ENCODE measurements at regions not wholly inside any gene's neighbourhood (a gene's known extent, or its start where the extent isn't known, plus 50 kb on each side); places are given as distances from the start of the nearest gene placed in this dataset.

DNA sequence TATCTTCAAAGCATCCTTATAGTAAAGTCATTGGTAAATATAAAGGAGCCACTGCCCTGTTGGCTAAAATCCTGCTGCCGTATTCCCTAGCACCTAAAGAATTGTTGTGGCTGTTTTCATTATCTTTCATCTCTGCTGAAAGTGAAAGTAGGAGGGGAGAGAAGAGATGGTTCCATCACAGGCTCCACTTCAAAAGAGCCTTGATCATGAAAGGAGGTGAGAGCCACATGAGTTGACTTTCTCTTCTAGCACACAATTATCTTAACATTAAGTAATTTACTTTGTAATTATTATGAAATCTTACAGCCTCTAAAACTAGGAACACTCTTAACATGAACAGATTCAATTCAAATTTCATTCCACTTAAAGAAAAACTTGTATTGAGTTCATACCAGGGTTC is 1050.9 kb upstream of the LRRTM1 start:
- Histone ChIP-seq H3K9me2 (replicated peaks; ENCODE audit: control insufficient read depth, low read length) (no peaks in the 10 kb centered on the region), H3K9me3 (ENCODE audit: control insufficient read depth, insufficient read depth, low read length) (no peaks in the 10 kb centered on the region), H3F3A (ENCODE audit: control insufficient read depth, insufficient read depth) (no peaks in the 10 kb centered on the region), H3K4me1 (ENCODE audit: control insufficient read depth, low read length) (no peaks in the 10 kb centered on the region), H3K79me2 (ENCODE audit: control insufficient read depth, low read length) (no peaks in the 10 kb centered on the region), H3K27me3 (ENCODE audit: control insufficient read depth, low read length) (no peaks in the 10 kb centered on the region), H3K4me3 (ENCODE audit: low read length) (no peak overlapping the region), H3K27ac (ENCODE audit: low read depth, low read length) (no peak overlapping the region), H3K36me3 (ENCODE audit: control insufficient read depth, low read length) (no peaks in the 10 kb centered on the region), H3K4me2 (ENCODE audit: low read length) (no peak overlapping the region), H4K20me1 (ENCODE audit: control insufficient read depth, insufficient read depth, low read depth, low read length) (no peaks in the 10 kb centered on the region)
- TF ChIP-seq CTCF (IDR thresholded peaks at IDR 0.05; ENCODE audit: low read depth, low read length, poor library complexity, severe bottlenecking) (no peak), EZH2phosphoT487 (IDR thresholded peaks at IDR 0.05; ENCODE audit: borderline replicate concordance, low read length) (no peak)

- Histone ChIP-seq H3F3A (ENCODE audit: control insufficient read depth, insufficient read depth) (no peaks in the 10 kb centered on the region), H3K9me2 (replicated peaks; ENCODE audit: control insufficient read depth, low read length) (no peaks in the 10 kb centered on the region), H3K4me2 (ENCODE audit: low read length) (no peak overlapping the region), H3K27me3 (ENCODE audit: control insufficient read depth, low read length) (no peaks in the 10 kb centered on the region), H4K20me1 (ENCODE audit: control insufficient read depth, insufficient read depth, low read depth, low read length) (no peaks in the 10 kb centered on the region), H3K27ac (ENCODE audit: low read depth, low read length) (no peak overlapping the region), H3K36me3 (ENCODE audit: control insufficient read depth, low read length) (no peaks in the 10 kb centered on the region), H3K9me3 (ENCODE audit: control insufficient read depth, insufficient read depth, low read length) (no peaks in the 10 kb centered on the region), H3K79me2 (ENCODE audit: control insufficient read depth, low read length) (no peaks in the 10 kb centered on the region), H3K4me3 (ENCODE audit: low read length) (no peak overlapping the region), H3K4me1 (ENCODE audit: control insufficient read depth, low read length) (no peaks in the 10 kb centered on the region)
- no peak for TF ChIP-seq EZH2phosphoT487 (IDR thresholded peaks at IDR 0.05; ENCODE audit: borderline replicate concordance, low read length)
- TF ChIP-seq CTCF (IDR thresholded peaks at IDR 0.05; ENCODE audit: low read depth, low read length, poor library complexity, severe bottlenecking) = no peak
These were observed 1029.5 kb upstream of the LRRTM1 start for GRCh38 chr2:81334046-81334445.

DNA sequence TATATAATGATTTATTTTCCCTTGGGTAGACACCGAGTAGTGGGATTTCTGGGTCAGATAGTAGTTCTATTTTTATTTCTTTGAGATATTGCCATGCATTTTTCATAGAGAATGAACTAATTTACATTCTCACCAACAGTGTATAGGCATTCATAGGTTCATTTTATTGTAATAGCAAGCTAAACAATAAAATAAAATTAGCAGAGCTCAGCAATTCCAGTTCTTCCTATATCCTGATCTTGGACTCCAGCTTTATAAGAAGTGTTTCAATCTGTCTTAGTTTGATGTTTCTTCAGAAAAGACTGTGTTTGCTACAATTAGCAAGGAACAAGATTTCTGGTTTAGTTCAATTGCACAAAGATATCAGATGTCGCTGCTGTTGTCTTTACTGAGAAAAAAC is 1024.4 kb upstream of the LRRTM1 start:
- Histone ChIP-seq H3K4me1 (ENCODE audit: control insufficient read depth, low read length) (no peaks in the 10 kb centered on the region), H3K27me3 (ENCODE audit: control insufficient read depth, low read length) (no peaks in the 10 kb centered on the region), H3F3A (ENCODE audit: control insufficient read depth, insufficient read depth) (no peaks in the 10 kb centered on the region), H3K4me3 (ENCODE audit: low read length) (no peak overlapping the region), H3K9me2 (replicated peaks; ENCODE audit: control insufficient read depth, low read length) (no peaks in the 10 kb centered on the region), H3K4me2 (ENCODE audit: low read length) (no peak overlapping the region), H3K36me3 (ENCODE audit: control insufficient read depth, low read length) (no peaks in the 10 kb centered on the region), H3K27ac (ENCODE audit: low read depth, low read length) (no peak overlapping the region), H4K20me1 (ENCODE audit: control insufficient read depth, insufficient read depth, low read depth, low read length) (no peaks in the 10 kb centered on the region), H3K79me2 (ENCODE audit: control insufficient read depth, low read length) (no peaks in the 10 kb centered on the region), H3K9me3 (ENCODE audit: control insufficient read depth, insufficient read depth, low read length) (no peaks in the 10 kb centered on the region)
- TF ChIP-seq CTCF (IDR thresholded peaks at IDR 0.05; ENCODE audit: low read depth, low read length, poor library complexity, severe bottlenecking) (no peak), EZH2phosphoT487 (IDR thresholded peaks at IDR 0.05; ENCODE audit: borderline replicate concordance, low read length) (no peak)

DNA sequence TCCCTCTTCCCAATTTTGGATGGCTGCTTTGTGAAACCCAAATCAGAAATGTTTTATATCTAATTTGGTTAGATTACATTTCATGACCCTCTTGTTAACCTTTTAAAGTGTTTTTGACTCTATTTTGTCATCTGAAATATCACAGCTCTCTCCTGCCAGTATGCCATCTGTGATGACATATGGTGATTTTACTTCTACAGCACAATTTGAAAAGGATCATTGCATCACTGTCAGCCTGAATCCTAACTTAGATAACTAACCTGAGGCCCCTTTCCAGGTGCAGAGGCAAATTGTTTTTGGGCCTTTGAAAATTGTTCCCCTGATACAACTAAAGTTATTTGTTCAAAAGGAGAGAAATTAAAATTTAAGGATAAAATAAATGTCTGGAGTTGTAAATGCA is 1023.4 kb upstream of the LRRTM1 start:
- H3K4me1 ChIP-seq (ENCODE audit: control insufficient read depth, low read length) = no peaks in the 10 kb centered on the region
- no peak overlapping the region for H3K4me2 ChIP-seq (ENCODE audit: low read length)
- H3K79me2 ChIP-seq (ENCODE audit: control insufficient read depth, low read length) = no peaks in the 10 kb centered on the region
- H3K9me2 ChIP-seq (replicated peaks; ENCODE audit: control insufficient read depth, low read length) = no peaks in the 10 kb centered on the region
- no peak overlapping the region for H3K4me3 ChIP-seq (ENCODE audit: low read length)
- H3K27me3 ChIP-seq (ENCODE audit: control insufficient read depth, low read length) = no peaks in the 10 kb centered on the region
- no peaks in the 10 kb centered on the region for H3F3A ChIP-seq (ENCODE audit: control insufficient read depth, insufficient read depth)
- no peaks in the 10 kb centered on the region for H3K36me3 ChIP-seq (ENCODE audit: control insufficient read depth, low read length)
- no peak overlapping the region for H3K27ac ChIP-seq (ENCODE audit: low read depth, low read length)
- H4K20me1 ChIP-seq (ENCODE audit: control insufficient read depth, insufficient read depth, low read depth, low read length) = no peaks in the 10 kb centered on the region
- no peak for TF ChIP-seq EZH2phosphoT487 (IDR thresholded peaks at IDR 0.05; ENCODE audit: borderline replicate concordance, low read length)
- no peak for TF ChIP-seq CTCF (IDR thresholded peaks at IDR 0.05; ENCODE audit: low read depth, low read length, poor library complexity, severe bottlenecking)
- H3K9me3 ChIP-seq (ENCODE audit: control insufficient read depth, insufficient read depth, low read length) = no peaks in the 10 kb centered on the region

All from DOHH2 (cell line).